OCI-LY1 (cell line): ENCODE measurements at regions not wholly inside any gene's neighbourhood (a gene's known extent, or its start where the extent isn't known, plus 50 kb on each side); places are given as distances from the start of the nearest gene placed in this dataset.

Experiments used
- H2AFZ ChIP-seq: fragments of 200-600 bp; sonication (generic), shearing (Covaris generic); 2 replicates; pipeline ENCODE4 v1.6.0; 2014; ENCODE audit warnings: antibody characterized with exemption, mild to moderate bottlenecking, low read length
- H3F3A ChIP-seq: fragments of 200-600 bp; sonication (generic), shearing (Covaris generic); 2 replicates; pipeline ENCODE4 v1.6.0; 2014; ENCODE audit warnings: mild to moderate bottlenecking, antibody characterized with exemption, low read length, moderate library complexity; ENCODE audit not compliant: insufficient read depth
- H3K27ac ChIP-seq: fragments of 200-600 bp; sonication (generic); 2 replicates; pipeline ENCODE4 v1.5.1; 2014; ENCODE audit warnings: low read length, mixed run types, mild to moderate bottlenecking, low read depth; ENCODE audit not compliant: poor library complexity, severe bottlenecking
- H3K27me3 ChIP-seq: fragments of 200-600 bp; sonication (generic); 2 replicates; pipeline ENCODE4 v1.6.0; 2014; ENCODE audit warnings: antibody characterized with exemption, mild to moderate bottlenecking, low read length, moderate library complexity; ENCODE audit not compliant: insufficient read depth
- H3K36me3 ChIP-seq: fragments of 200-600 bp; sonication (generic); 2 replicates; pipeline ENCODE4 v1.6.1; 2014; ENCODE audit warnings: mild to moderate bottlenecking, antibody characterized with exemption, low read length, moderate library complexity, mixed read lengths; ENCODE audit not compliant: insufficient read depth
- H3K4me1 ChIP-seq: fragments of 200-600 bp; sonication (generic); 2 replicates; pipeline ENCODE4 v1.5.1; 2014; ENCODE audit warnings: mild to moderate bottlenecking, low read length, moderate library complexity; ENCODE audit not compliant: insufficient read depth, severe bottlenecking
- H3K4me2 ChIP-seq: fragments of 200-600 bp; sonication (generic), shearing (Covaris generic); 2 replicates; pipeline ENCODE4 v1.6.1; 2014; ENCODE audit warnings: low read length
- H3K4me3 ChIP-seq: fragments of 200-600 bp; sonication (generic); 2 replicates; pipeline ENCODE4 v1.5.1; 2014; ENCODE audit warnings: low read length, low read depth, mild to moderate bottlenecking, mixed read lengths; ENCODE audit not compliant: poor library complexity, severe bottlenecking
- H3K79me2 ChIP-seq: fragments of 200-600 bp; shearing (Covaris generic); 2 replicates; pipeline ENCODE4 v1.6.1; 2016; ENCODE audit warnings: mixed run types, low read length, mixed read lengths; ENCODE audit not compliant: insufficient read depth
- H3K9ac ChIP-seq: fragments of 200-600 bp; sonication (generic), shearing (Covaris generic); 2 replicates; pipeline ENCODE4 v1.6.1; 2014; ENCODE audit warnings: mild to moderate bottlenecking, low read length, mixed read lengths
- H3K9me2 ChIP-seq: fragments of 200-600 bp; sonication (generic), shearing (Covaris generic); 2 replicates; pipeline ENCODE4 v1.6.1; 2014; ENCODE audit warnings: low read depth, mild to moderate bottlenecking, low read length, mixed read lengths
- H3K9me3 ChIP-seq: fragments of 200-600 bp; shearing (Covaris generic); 2 replicates; pipeline ENCODE4 v1.6.1; 2014; ENCODE audit warnings: low read length, mixed read lengths
- H4K20me1 ChIP-seq: fragments of 200-600 bp; sonication (generic), shearing (Covaris generic); 2 replicates; pipeline ENCODE4 v1.6.0; 2016; ENCODE audit warnings: mild to moderate bottlenecking, low read length; ENCODE audit not compliant: insufficient read depth
- CTCF ChIP-seq: fragments of 200-600 bp; sonication (generic), shearing (Covaris generic); IDR thresholded peaks from 2 replicates; pipeline ENCODE4 v1.5.1; 2017; ENCODE audit warnings: mild to moderate bottlenecking, antibody characterized with exemption, low read length, moderate library complexity, mixed read lengths
- EZH2 ChIP-seq: fragments of 200-600 bp; sonication (generic), shearing (Covaris generic); IDR thresholded peaks from 2 replicates; pipeline ENCODE4 v1.8.0; 2017; ENCODE audit warnings: borderline replicate concordance, mixed run types, mild to moderate bottlenecking, antibody characterized with exemption, low read length, moderate library complexity, mixed read lengths

DNA sequence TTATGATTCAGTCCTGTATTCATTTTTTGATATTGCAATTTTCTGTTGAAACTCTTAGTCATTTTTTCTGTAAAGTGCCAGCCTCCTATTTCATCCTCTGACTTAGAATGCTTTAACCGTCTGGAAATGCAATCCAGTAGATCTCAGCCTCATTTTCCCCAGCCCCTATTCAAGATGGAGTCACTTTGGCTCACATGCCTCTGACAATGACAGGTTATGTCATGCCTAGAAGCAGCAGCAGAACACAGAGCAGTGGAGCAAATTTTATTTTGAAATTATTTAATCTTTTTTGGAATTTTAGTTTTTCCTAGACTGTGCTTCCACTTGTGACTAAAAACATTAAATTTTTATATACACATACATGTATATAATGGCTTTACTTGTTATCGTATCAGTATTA is 1053.2 kb downstream of the TAF11L14 start:
- H3K79me2 ChIP-seq = no peaks in the 10 kb centered on the region
- no peak overlapping the region for H3K4me2 ChIP-seq
- H3K27ac ChIP-seq = no peak overlapping the region
- H3K9me2 ChIP-seq = no peaks in the 10 kb centered on the region
- H3K9me3 ChIP-seq = no peaks in the 10 kb centered on the region
- H2AFZ ChIP-seq = no peak overlapping the region
- no peaks in the 10 kb centered on the region for H4K20me1 ChIP-seq
- H3F3A ChIP-seq = no peaks in the 10 kb centered on the region
- H3K4me1 ChIP-seq = no peaks in the 10 kb centered on the region
- H3K36me3 ChIP-seq = no peaks in the 10 kb centered on the region
- TF ChIP-seq EZH2 (no peak), CTCF (no peak)
- no peaks in the 10 kb centered on the region for H3K27me3 ChIP-seq
- H3K4me3 ChIP-seq = no peak overlapping the region
- no peak overlapping the region for H3K9ac ChIP-seq

- Histone ChIP-seq H3K36me3 (no peaks in the 10 kb centered on the region), H3K9me2 (no peaks in the 10 kb centered on the region), H3K79me2 (no peaks in the 10 kb centered on the region), H2AFZ (no peak overlapping the region), H3K27me3 (no peaks in the 10 kb centered on the region), H3K27ac (no peak overlapping the region), H3K4me2 (no peak overlapping the region), H3K9ac (no peak overlapping the region), H3K4me1 (peaks cover 12% of the 10 kb centered on the region), H3F3A (no peaks in the 10 kb centered on the region), H4K20me1 (no peaks in the 10 kb centered on the region), H3K4me3 (no peak overlapping the region), H3K9me3 (no peaks in the 10 kb centered on the region)
- TF ChIP-seq CTCF = no peak
- no peak for TF ChIP-seq EZH2
These were observed 1065.4 kb downstream of the TAF11L14 start for GRCh38 chr5:18699681-18700080.

DNA sequence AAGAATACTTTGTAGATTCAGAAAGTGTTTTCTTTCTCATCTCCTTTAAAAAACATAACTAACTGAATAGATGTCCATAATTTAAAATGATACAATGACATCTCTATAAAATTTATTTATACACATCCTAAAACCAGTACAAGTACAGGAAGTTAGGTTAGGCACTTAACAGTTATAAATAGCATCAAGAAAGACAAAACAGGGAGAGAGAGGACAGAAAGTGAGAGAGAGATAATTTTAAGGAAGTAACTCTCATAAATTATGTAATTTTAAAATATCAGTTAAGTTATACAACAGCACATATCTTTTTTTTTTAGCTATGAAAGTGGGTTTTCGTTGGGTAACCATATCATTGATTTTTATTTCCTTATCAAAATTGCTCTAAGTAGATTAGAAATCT is 1068.6 kb downstream of the TAF11L14 start:
- no peaks in the 10 kb centered on the region for H4K20me1 ChIP-seq
- no peaks in the 10 kb centered on the region for H3K9me2 ChIP-seq
- no peaks in the 10 kb centered on the region for H3F3A ChIP-seq
- no peak overlapping the region for H2AFZ ChIP-seq
- H3K9me3 ChIP-seq = no peaks in the 10 kb centered on the region
- H3K79me2 ChIP-seq = no peaks in the 10 kb centered on the region
- no peaks in the 10 kb centered on the region for H3K27me3 ChIP-seq
- H3K4me1 ChIP-seq = peaks cover 9% of the 10 kb centered on the region
- H3K4me3 ChIP-seq = no peak overlapping the region
- H3K9ac ChIP-seq = no peak overlapping the region
- H3K4me2 ChIP-seq = no peak overlapping the region
- no peak overlapping the region for H3K27ac ChIP-seq
- no peaks in the 10 kb centered on the region for H3K36me3 ChIP-seq
- TF ChIP-seq CTCF (no peak), EZH2 (no peak)
